Esophagus squamous epithelium (tissue), 4 donors: ENCODE measurements at regions not wholly inside any gene's neighbourhood (a gene's known extent, or its start where the extent isn't known, plus 50 kb on each side); places are given as distances from the start of the nearest gene placed in this dataset.
"Not testable (repeated sequence)": the region's sequence is repeated elsewhere in the genome, so short reads cannot be mapped to it uniquely, and the experiment has no call there.

Experiments used
- CTCF ChIP-seq, 6 experiments: fragments of 450-650 bp in 4 of 6; fragments of 200-600 bp in 2 of 6; sonication (generic) in 2 of 6; IDR thresholded peaks; one replicate each; pipeline ENCODE4 v1.5.1; 2016 to 2019; ENCODE audit warnings: antibody characterized with exemption in 6 of 6, mild to moderate bottlenecking in 4 of 6, moderate library complexity in 4 of 6
- POLR2A ChIP-seq, 4 donors: fragments of 450-650 bp; IDR thresholded peaks; one replicate each; pipeline ENCODE4 v1.6.1; 2017; ENCODE audit warnings: antibody characterized with exemption in 4 of 4, mild to moderate bottlenecking in 4 of 4, moderate library complexity in 3 of 4

GRCh38 chr4:111377880-111378279, 755.0 kb upstream of the PITX2 start:
- not testable (repeated sequence) for TF ChIP-seq CTCF, POLR2A (IDR thresholded peaks at IDR 0.05)
